Gastroesophageal sphincter (tissue), 4 donors: ENCODE measurements at regions not wholly inside any gene's neighbourhood (a gene's known extent, or its start where the extent isn't known, plus 50 kb on each side); places are given as distances from the start of the nearest gene placed in this dataset.

ENCODE experiments used
- ATAC-seq: fragments of 150-250 bp; one replicate; pipeline ENCODE4 v1.9.1; 2016; ENCODE audit warnings: mild to moderate bottlenecking, moderate library complexity
- H3K27ac ChIP-seq, 4 donors: fragments of 200-600 bp; sonication (generic) in 3 of 4; 1 replicate in 3 of 4; 2 replicates in 1 of 4; pipeline ENCODE4 v1.5.1; 2016 to 2019
- H3K27me3 ChIP-seq: fragments of 200-600 bp; sonication (generic); one replicate; pipeline ENCODE4 v1.5.1; 2019
- H3K36me3 ChIP-seq, 2 donors: fragments of 200-600 bp; sonication (generic); one replicate each; pipeline ENCODE4 v1.5.1; 2019; ENCODE audit warnings: control low read depth in 1 of 2
- H3K4me1 ChIP-seq, 3 donors: fragments of 200-600 bp; sonication (generic); 1 replicate in 2 of 3; 2 replicates in 1 of 3; pipeline ENCODE4 v1.5.1; 2016 to 2019; ENCODE audit warnings: control low read depth in 2 of 3
- H3K4me3 ChIP-seq, 2 donors: fragments of 200-600 bp; sonication (generic); one replicate each; pipeline ENCODE4 v1.5.1; 2019; ENCODE audit warnings: mild to moderate bottlenecking in 1 of 2, moderate library complexity in 1 of 2
- H3K9me3 ChIP-seq, 3 donors: fragments of 200-600 bp; sonication (generic); one replicate each; pipeline ENCODE4 v1.5.1; 2017 to 2019; ENCODE audit warnings: control low read depth in 2 of 3
- EP300 ChIP-seq: sonication (generic); formaldehyde crosslinking; IDR thresholded peaks from one replicate; pipeline ENCODE4 v1.6.1; 2017; ENCODE audit warnings: antibody characterized with exemption, mild to moderate bottlenecking
- POLR2A ChIP-seq, 2 donors: fragments of 450-650 bp; IDR thresholded peaks; one replicate each; pipeline ENCODE4 v1.6.1; 2017; ENCODE audit warnings: antibody characterized with exemption in 2 of 2, mild to moderate bottlenecking in 2 of 2, moderate library complexity in 1 of 2
- POLR2AphosphoS5 ChIP-seq: sonication (generic); formaldehyde crosslinking; IDR thresholded peaks from one replicate; pipeline ENCODE4 v1.6.1; 2017; ENCODE audit warnings: antibody characterized with exemption
- WGBS, 2 donors: methylation state at CpG; one replicate each; pipeline ENCODE4 v1.1.5; 2018; ENCODE audit warnings: low coverage in 1 of 2; 5-methylcytosine and 5-hydroxymethylcytosine counted together
- TF ChIP-seq, protein P1 (sequence below), 4 experiments: fragments of 200-600 bp in 2 of 4; fragments of 450-650 bp in 2 of 4; sonication (generic) in 1 of 4; IDR thresholded peaks; one replicate each; pipeline ENCODE4 v1.5.1; 2017 to 2019; ENCODE audit warnings: antibody characterized with exemption in 4 of 4, mild to moderate bottlenecking in 2 of 4, moderate library complexity in 2 of 4

DNA sequence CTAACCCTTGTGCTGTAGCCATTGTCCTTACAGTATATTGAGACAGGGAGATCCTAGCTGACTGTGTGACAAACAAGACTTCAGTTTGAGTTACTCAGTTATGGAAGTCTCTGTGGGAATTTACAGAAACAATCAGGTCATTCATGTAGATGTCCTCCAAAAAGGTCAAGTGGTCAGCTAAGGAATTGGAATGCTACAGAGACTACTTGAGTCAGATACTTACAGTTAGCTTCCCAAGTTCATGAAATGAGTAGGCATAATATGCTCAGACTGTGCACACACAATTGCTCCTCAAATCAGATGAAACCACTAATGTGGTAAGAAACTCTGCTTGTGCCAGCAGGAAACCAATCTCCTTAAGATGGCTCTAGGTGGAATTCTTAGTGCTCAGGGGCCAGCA, 985.7 kb downstream of the NSUN3 start:
- Histone ChIP-seq H3K27me3 (no peaks in the 10 kb centered on the region), H3K27ac (no peak overlapping the region), H3K4me1 (no peaks in the 10 kb centered on the region), H3K9me3 (no peaks in the 10 kb centered on the region), H3K36me3 (no peaks in the 10 kb centered on the region), H3K4me3 (no peak overlapping the region)
- no peak for ATAC-seq
- no peak for TF ChIP-seq POLR2A (IDR thresholded peaks at IDR 0.05)
- no peak for TF ChIP-seq POLR2AphosphoS5
- no peak for TF ChIP-seq EP300
- TF ChIP-seq, protein P1, sequence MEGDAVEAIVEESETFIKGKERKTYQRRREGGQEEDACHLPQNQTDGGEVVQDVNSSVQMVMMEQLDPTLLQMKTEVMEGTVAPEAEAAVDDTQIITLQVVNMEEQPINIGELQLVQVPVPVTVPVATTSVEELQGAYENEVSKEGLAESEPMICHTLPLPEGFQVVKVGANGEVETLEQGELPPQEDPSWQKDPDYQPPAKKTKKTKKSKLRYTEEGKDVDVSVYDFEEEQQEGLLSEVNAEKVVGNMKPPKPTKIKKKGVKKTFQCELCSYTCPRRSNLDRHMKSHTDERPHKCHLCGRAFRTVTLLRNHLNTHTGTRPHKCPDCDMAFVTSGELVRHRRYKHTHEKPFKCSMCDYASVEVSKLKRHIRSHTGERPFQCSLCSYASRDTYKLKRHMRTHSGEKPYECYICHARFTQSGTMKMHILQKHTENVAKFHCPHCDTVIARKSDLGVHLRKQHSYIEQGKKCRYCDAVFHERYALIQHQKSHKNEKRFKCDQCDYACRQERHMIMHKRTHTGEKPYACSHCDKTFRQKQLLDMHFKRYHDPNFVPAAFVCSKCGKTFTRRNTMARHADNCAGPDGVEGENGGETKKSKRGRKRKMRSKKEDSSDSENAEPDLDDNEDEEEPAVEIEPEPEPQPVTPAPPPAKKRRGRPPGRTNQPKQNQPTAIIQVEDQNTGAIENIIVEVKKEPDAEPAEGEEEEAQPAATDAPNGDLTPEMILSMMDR (IDR thresholded peaks at IDR 0.05) = no peak

DNA sequence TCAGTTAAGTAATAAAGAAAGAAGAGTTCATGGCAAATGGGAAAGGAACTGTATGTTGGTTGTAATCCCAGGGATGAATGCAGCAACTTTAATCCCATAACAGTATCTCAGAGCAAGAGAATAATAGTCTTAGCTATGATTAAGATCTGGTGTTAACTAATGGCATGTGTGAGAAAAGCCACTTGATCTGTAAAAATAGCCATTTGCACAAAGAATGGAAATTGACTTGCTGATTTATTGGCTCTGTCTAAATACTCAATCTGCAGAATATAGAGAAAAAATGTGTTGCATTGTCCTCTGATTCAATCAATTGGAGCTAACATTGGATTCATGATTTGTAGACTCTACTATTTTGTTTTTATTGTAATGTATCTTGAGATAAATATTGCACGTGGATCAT, 987.0 kb downstream of the NSUN3 start:
- TF ChIP-seq EP300 (no peak), POLR2AphosphoS5 (no peak), POLR2A (IDR thresholded peaks at IDR 0.05) (no peak)
- TF ChIP-seq, protein P1 (IDR thresholded peaks at IDR 0.05) = no peak
- 56 to 100% methylated on average over 1 of the region's 1 CpG for WGBS, 2 donors

DNA sequence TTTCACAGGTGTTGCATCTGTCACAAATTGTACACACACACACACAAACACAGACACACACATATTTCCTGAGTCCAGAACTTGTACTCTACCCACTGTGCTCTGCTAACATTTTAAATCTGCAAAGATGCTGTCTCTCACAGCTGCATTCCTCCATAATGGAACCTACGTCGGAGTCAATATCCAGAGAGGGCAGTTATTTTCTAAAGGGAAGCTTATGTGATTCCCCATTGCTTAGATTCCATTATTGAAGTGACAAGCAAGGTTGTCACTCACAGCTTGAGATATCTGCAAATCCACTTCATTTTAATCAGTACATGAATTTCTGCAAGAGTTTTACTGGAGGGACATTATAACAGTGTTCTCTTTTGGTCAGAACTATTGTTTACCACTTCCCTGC, 992.4 kb downstream of the NSUN3 start:
- Histone ChIP-seq H3K9me3 (no peaks in the 10 kb centered on the region), H3K27me3 (no peaks in the 10 kb centered on the region), H3K36me3 (no peaks in the 10 kb centered on the region), H3K4me3 (no peak overlapping the region), H3K27ac (no peak overlapping the region), H3K4me1 (no peaks in the 10 kb centered on the region)
- ATAC-seq = no peak
- WGBS, 2 donors = 86 to 92% methylated on average over 2 of the region's 2 CpGs
- TF ChIP-seq EP300 = no peak
- no peak for TF ChIP-seq POLR2A (IDR thresholded peaks at IDR 0.05)
- no peak for TF ChIP-seq POLR2AphosphoS5
- TF ChIP-seq, protein P1 (IDR thresholded peaks at IDR 0.05) = no peak

More for the DNA sequence above, 987.0 kb downstream of the NSUN3 start:
- Histone ChIP-seq H3K36me3 (no peaks in the 10 kb centered on the region), H3K27ac (no peak overlapping the region), H3K9me3 (no peaks in the 10 kb centered on the region), H3K4me1 (no peaks in the 10 kb centered on the region), H3K4me3 (no peak overlapping the region), H3K27me3 (no peaks in the 10 kb centered on the region)
- ATAC-seq = no peak

DNA sequence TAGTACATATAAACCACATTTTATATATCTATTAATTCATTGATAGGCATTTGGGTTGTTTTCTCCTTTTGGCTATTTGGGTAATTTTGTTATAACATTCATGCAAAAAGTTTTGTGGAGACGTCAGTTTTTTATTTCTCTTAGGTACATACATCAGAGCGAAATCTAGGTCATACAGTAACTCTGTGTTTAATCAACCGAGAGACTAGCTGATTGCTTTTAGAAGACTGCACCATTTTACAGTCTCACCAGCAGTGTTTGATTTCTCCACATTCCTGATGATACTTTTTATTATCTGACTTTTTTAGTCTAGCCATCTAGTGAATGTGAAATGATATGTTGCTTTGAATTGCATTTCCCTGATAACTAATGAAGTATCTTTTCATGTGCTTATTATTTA, 1019.3 kb downstream of the NSUN3 start:
- H3K4me3 ChIP-seq = no peak overlapping the region
- WGBS, 2 donors = 77 to 84% methylated on average over 3 of the region's 3 CpGs

DNA sequence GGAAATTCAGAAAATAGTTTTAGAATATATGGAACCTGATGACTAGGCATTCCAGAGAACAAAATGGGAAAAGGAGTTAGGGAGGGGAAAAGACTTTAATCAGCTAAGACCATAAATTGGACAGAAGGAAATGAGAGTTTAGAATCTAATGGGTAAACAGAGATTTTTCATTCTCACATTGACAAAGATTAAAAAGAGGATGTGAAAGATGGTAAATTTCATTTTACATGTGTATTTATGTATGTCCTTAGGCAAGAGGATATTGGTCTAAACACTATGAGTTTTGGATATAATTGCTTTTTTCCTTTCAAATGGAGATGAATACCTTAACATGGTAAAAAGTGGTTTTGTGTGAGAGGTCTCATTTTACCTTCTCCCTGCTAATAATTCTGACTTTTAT, 1021.9 kb downstream of the NSUN3 start:
- H3K4me1 ChIP-seq = no peaks in the 10 kb centered on the region
- no peaks in the 10 kb centered on the region for H3K9me3 ChIP-seq
- no peak for ATAC-seq
- no peaks in the 10 kb centered on the region for H3K36me3 ChIP-seq
- no peaks in the 10 kb centered on the region for H3K27me3 ChIP-seq
- no peak overlapping the region for H3K4me3 ChIP-seq
- TF ChIP-seq EP300 (no peak), POLR2AphosphoS5 (no peak), POLR2A (IDR thresholded peaks at IDR 0.05) (no peak)
- no peak overlapping the region for H3K27ac ChIP-seq

More for the DNA sequence above, 1019.3 kb downstream of the NSUN3 start:
- no peaks in the 10 kb centered on the region for H3K27me3 ChIP-seq
- no peaks in the 10 kb centered on the region for H3K36me3 ChIP-seq
- H3K27ac ChIP-seq = no peak overlapping the region
- TF ChIP-seq POLR2A (IDR thresholded peaks at IDR 0.05) (no peak), POLR2AphosphoS5 (no peak), EP300 (no peak)
- TF ChIP-seq, protein P1 (IDR thresholded peaks at IDR 0.05) = no peak
- H3K4me1 ChIP-seq = no peaks in the 10 kb centered on the region
- no peaks in the 10 kb centered on the region for H3K9me3 ChIP-seq
- no peak for ATAC-seq
